ENCODE measurements at regions not wholly inside any gene's neighbourhood (a gene's known extent, or its start where the extent isn't known, plus 50 kb on each side); places are given as distances from the start of the nearest gene placed in this dataset.

DNA sequence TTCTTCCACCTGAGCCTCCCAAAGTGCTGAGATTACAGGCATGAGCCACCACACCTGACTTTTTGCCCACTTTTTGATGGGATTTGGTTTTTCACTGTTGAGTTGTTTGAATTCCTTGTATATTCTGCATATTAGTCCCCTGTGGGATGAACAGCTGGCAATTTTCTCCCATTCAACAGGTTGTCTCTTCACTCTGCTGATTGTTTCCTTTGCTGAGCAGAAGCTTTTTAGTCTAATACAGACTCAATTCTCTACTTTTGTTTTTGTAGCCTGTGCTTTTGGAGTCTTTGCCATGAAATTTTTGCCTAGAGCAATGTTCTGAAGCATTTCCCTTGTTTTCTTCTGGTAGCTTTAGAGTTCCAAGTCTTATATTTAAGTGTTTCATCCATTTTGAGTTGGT lies 62.7 kb upstream of the MFGE8 start:
- TF ChIP-seq, protein P1, sequence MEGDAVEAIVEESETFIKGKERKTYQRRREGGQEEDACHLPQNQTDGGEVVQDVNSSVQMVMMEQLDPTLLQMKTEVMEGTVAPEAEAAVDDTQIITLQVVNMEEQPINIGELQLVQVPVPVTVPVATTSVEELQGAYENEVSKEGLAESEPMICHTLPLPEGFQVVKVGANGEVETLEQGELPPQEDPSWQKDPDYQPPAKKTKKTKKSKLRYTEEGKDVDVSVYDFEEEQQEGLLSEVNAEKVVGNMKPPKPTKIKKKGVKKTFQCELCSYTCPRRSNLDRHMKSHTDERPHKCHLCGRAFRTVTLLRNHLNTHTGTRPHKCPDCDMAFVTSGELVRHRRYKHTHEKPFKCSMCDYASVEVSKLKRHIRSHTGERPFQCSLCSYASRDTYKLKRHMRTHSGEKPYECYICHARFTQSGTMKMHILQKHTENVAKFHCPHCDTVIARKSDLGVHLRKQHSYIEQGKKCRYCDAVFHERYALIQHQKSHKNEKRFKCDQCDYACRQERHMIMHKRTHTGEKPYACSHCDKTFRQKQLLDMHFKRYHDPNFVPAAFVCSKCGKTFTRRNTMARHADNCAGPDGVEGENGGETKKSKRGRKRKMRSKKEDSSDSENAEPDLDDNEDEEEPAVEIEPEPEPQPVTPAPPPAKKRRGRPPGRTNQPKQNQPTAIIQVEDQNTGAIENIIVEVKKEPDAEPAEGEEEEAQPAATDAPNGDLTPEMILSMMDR (IDR thresholded peaks at IDR 0.05), result no peak
- no peak for TF ChIP-seq ZFX (IDR thresholded peaks at IDR 0.05; ENCODE audit: borderline replicate concordance)
